ENCODE measurements at regions not wholly inside any gene's neighbourhood (a gene's known extent, or its start where the extent isn't known, plus 50 kb on each side); places are given as distances from the start of the nearest gene placed in this dataset.

DNA sequence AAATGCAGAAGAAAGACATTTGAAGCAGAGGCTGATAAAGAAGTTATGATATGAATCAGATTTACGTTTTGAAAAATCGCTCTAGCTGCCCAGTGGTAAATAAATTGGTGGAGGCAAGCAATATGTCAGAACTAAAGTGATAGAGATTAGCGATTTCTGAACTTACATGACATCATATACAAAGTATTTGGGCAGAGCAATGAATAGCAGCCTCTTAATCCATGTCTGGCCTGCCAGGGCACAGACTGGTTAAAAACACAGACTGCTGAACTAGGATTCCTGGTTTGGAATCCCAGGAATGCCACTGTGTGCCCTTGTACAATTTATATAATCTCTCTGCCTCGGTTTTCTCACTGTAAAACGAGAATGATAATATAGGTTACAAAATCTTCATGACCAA, 243.1 kb upstream of the SETMAR start:
- Mint-ChIP-seq H3K4me3 (ENCODE audit: unreplicated experiment) (no peak overlapping the region), H3K27ac (ENCODE audit: unreplicated experiment) (no peak overlapping the region), H3K36me3 (ENCODE audit: unreplicated experiment) (no peaks in the 10 kb centered on the region), H3K27me3 (ENCODE audit: unreplicated experiment) (no peaks in the 10 kb centered on the region), H3K4me1 (ENCODE audit: unreplicated experiment) (peaks cover 11% of the 10 kb centered on the region), H3K9me3 (ENCODE audit: unreplicated experiment) (no peaks in the 10 kb centered on the region)
- TF ChIP-seq, protein P1, sequence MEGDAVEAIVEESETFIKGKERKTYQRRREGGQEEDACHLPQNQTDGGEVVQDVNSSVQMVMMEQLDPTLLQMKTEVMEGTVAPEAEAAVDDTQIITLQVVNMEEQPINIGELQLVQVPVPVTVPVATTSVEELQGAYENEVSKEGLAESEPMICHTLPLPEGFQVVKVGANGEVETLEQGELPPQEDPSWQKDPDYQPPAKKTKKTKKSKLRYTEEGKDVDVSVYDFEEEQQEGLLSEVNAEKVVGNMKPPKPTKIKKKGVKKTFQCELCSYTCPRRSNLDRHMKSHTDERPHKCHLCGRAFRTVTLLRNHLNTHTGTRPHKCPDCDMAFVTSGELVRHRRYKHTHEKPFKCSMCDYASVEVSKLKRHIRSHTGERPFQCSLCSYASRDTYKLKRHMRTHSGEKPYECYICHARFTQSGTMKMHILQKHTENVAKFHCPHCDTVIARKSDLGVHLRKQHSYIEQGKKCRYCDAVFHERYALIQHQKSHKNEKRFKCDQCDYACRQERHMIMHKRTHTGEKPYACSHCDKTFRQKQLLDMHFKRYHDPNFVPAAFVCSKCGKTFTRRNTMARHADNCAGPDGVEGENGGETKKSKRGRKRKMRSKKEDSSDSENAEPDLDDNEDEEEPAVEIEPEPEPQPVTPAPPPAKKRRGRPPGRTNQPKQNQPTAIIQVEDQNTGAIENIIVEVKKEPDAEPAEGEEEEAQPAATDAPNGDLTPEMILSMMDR (IDR thresholded peaks at IDR 0.05) = no peak
- no peak for DNase-seq (ENCODE audit: extremely low spot score, unreplicated experiment)

DNA sequence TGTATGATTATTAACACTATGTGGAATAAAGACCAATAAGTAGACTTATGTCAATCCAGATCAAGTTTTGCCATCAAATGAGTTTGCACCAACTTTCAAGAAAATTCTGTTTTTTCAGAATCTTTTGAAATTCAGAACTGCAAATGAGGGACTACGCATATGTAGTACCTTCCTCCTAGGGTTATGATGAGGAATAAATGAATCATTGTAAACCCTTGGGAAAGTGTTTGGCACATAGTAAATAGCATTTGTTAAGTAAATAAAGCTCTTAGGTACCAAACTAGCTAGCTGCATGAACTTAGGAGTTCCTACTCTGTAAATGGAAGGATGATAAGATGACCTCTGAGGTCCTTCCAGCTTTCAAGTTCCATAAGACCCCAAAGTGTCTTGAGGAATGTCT, 242.6 kb upstream of the SETMAR start:
- Mint-ChIP-seq H3K27ac (ENCODE audit: unreplicated experiment) (no peak overlapping the region), H3K4me3 (ENCODE audit: unreplicated experiment) (no peak overlapping the region), H3K4me1 (ENCODE audit: unreplicated experiment) (peaks cover 11% of the 10 kb centered on the region), H3K9me3 (ENCODE audit: unreplicated experiment) (no peaks in the 10 kb centered on the region), H3K36me3 (ENCODE audit: unreplicated experiment) (no peaks in the 10 kb centered on the region), H3K27me3 (ENCODE audit: unreplicated experiment) (no peaks in the 10 kb centered on the region)
- TF ChIP-seq, protein P1 (IDR thresholded peaks at IDR 0.05) = no peak
- no peak for DNase-seq (ENCODE audit: extremely low spot score, unreplicated experiment)

DNA sequence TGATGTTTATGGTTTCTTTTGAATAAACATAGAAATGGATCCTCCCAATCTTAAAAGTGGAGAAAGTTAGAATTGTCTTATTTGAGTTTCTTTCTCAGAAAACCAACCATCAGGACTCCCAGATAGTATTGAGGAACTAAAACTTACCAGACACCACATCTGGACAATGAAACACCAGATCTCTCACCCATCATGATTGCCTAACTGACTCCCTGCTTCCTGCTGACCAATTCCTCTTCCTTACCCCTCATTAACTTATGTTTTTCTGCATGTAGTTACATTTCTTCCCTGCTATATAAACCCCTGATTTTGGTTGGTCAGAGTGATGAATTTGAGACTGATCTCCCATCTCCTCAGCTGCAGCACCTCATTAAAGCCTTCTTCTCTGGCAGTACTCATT, 242.0 kb upstream of the SETMAR start:
- Mint-ChIP-seq H3K4me1 (ENCODE audit: unreplicated experiment) (peaks cover 11% of the 10 kb centered on the region), H3K27ac (ENCODE audit: unreplicated experiment) (no peak overlapping the region), H3K9me3 (ENCODE audit: unreplicated experiment) (peaks cover 2% of the 10 kb centered on the region), H3K27me3 (ENCODE audit: unreplicated experiment) (no peaks in the 10 kb centered on the region), H3K36me3 (ENCODE audit: unreplicated experiment) (no peaks in the 10 kb centered on the region), H3K4me3 (ENCODE audit: unreplicated experiment) (no peak overlapping the region)
- DNase-seq (ENCODE audit: extremely low spot score, unreplicated experiment) = no peak
- TF ChIP-seq, protein P1 (IDR thresholded peaks at IDR 0.05) = no peak

DNA sequence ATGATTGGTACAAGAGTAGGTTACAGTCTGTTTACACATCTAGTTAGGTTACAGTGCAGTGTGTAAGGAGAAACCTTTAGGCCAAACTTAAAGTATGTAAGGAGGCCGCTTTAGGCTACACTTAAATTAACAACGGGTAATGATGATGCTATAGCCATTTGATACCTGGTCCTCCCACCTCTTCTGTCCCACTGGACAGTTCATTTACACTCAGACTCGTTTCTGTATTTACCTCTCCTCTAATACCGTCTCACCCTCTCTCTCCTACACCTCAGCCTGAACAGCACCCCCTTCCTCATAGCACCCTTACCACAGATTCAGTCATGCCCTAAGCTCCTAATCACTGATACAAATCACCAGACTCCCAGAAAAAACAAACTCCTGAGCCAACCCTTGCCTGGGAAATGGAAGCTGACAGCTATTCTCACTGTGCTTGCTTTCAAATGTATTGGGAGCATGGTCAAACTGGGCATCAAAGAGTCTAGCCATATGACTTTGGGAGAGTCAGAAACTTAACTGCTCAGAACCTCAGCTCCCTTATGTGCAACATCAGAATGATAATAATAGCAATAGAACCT, 241.3 kb upstream of the SETMAR start:
- H3K9me3 Mint-ChIP-seq (ENCODE audit: unreplicated experiment) = peaks cover 7% of the 10 kb centered on the region
- TF ChIP-seq, protein P1 (IDR thresholded peaks at IDR 0.05) = no peak
- no peak overlapping the region for H3K4me3 Mint-ChIP-seq (ENCODE audit: unreplicated experiment)
- H3K36me3 Mint-ChIP-seq (ENCODE audit: unreplicated experiment) = no peaks in the 10 kb centered on the region
- H3K4me1 Mint-ChIP-seq (ENCODE audit: unreplicated experiment) = peaks cover 11% of the 10 kb centered on the region
- no peak overlapping the region for H3K27ac Mint-ChIP-seq (ENCODE audit: unreplicated experiment)
- DNase-seq (ENCODE audit: extremely low spot score, unreplicated experiment) = no peak
- no peaks in the 10 kb centered on the region for H3K27me3 Mint-ChIP-seq (ENCODE audit: unreplicated experiment)

DNA sequence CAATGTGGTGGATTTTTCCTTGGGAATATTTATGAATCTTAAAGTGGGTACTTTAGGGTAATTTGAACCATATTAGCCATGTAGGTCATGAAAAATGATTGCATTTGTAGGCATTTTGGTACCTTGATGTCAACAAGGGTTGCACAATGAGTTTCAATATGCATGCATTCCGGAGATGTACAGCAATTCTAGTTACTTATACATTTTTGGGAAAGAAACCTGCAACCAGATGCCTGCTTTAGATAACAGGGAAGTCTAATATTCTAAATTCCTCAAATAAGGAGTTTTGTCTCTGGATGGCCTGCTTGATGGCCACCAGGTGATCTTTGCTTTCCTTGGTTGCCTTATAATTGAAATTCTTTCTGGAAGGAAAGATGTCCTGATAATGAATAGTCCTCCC, 240.5 kb upstream of the SETMAR start:
- DNase-seq (ENCODE audit: extremely low spot score, unreplicated experiment) = no peak
- Mint-ChIP-seq H3K4me3 (ENCODE audit: unreplicated experiment) (no peak overlapping the region), H3K36me3 (ENCODE audit: unreplicated experiment) (no peaks in the 10 kb centered on the region), H3K27ac (ENCODE audit: unreplicated experiment) (no peak overlapping the region), H3K27me3 (ENCODE audit: unreplicated experiment) (no peaks in the 10 kb centered on the region), H3K9me3 (ENCODE audit: unreplicated experiment) (peaks cover 7% of the 10 kb centered on the region), H3K4me1 (ENCODE audit: unreplicated experiment) (peaks cover 11% of the 10 kb centered on the region)
- TF ChIP-seq, protein P1 (IDR thresholded peaks at IDR 0.05) = no peak
